DMS153 (cell line): ENCODE measurements at regions not wholly inside any gene's neighbourhood (a gene's known extent, or its start where the extent isn't known, plus 50 kb on each side); places are given as distances from the start of the nearest gene placed in this dataset.
A peak's percentile ranks its signal among the peaks of the same experiment; 100 is the strongest.

Source experiments
- DNase-seq: peaks from one replicate; lab custom pipeline; 2025; lab: John Stamatoyannopoulos, UW

GRCh38 chr4:20403846-20404245 is 152.1 kb downstream of the SLIT2 start:
- no peak for DNase-seq

DNA sequence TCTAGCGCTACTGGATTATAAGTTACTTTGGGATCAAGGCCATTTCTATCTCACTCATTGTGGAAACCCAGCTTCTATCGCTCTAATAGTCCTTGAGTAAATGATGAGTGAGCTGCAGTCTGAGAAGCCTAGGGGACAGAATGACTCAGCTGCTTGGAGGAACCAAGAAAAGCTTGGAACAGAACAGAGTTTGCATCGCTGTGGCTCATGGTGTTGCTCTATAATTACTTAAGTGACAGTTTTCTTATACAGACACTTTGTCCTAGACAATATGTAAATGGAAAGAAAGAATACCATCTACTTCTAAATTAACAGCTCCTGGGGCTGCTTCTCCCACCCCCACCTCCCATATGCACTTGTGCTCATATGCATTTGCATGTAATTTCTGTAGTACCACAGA is 156.9 kb downstream of the SLIT2 start:
- DNase-seq: no peak

- no peak for DNase-seq
Observed at GRCh38 chr4:20412072-20412471, 160.4 kb downstream of the SLIT2 start.

- DNase-seq: no peak
Observed at GRCh38 chr4:20416800-20417199, 165.1 kb downstream of the SLIT2 start.

GRCh38 chr4:20418861-20419451 is 167.3 kb downstream of the SLIT2 start:
- DNase-seq: peak; percentile 34

DNA sequence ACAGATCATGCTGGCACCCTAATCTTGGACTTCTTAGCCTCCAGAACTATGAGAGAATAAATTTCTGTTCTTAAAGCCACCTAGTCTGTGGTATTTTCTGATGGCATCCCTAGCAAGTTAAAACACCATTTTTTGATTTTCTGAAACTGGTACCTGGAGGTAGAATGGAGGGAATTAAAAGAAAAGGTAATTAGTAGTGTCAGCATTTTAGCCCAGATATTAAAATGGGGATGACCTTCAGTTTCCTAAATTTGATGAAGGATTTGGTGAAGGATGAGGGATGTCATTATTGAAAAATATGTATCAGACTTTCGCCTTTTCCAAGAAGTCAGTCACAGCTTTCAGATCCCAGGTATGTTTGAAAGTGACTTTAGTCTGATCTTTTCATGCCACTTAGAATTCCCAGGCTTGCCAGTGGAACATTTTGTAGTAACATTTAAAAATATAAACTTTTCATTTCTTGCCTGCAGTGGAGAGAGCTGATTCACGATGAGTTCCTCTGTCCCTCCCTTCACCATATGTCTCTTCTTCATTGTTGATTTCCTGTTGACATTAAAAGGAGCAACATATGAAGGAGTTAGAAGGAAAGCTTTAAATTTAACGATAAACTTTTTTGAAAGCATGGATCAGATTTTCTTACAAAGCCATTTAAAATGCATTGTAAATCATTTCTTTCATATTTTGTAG is 169.4 kb downstream of the SLIT2 start:
- DNase-seq: no peak

GRCh38 chr4:20421603-20421985 is 169.9 kb downstream of the SLIT2 start:
- no peak for DNase-seq

GRCh38 chr4:20422398-20422797 is 170.7 kb downstream of the SLIT2 start:
- DNase-seq: peak; percentile 46

DNA sequence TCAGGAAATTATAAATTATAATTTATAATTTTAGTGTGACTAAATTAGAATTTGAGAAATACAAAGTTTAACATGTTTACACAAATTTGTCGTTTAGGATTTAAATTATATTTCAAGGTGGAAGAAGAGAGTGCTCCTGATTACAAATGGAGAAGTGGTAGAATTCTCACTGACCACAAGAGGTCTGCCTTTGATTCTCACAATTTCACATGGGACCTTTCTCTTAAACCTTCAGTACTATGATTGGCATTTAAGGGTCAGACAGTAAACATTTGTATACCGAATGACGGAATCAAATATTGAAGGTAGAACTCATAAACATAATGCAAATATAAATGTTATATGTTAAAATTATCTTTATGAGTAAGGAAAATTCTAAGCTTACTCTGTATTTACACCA is 171.7 kb downstream of the SLIT2 start:
- no peak for DNase-seq

DNA sequence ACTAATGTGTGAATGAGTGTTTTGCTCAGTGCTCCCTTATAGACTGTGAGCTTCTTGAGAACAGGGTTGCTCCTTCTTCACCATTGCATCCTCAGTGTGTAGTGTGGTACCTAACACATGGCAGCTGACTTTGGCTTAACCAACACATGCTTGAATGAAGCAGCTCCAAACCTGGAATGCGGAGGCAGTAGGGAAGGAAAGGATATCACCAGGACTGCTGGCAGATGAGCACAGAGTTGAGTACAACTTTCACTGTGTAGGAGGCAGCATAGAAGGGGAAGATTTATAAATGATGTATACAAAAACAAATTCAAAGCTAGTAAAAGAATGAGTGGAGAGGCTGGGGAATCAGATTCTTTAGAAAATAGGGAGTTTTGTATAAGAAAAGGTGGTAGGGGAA is 174.3 kb downstream of the SLIT2 start:
- no peak for DNase-seq

- DNase-seq: no peak
Observed at GRCh38 chr4:20428436-20429160, 176.9 kb downstream of the SLIT2 start.

GRCh38 chr4:20430259-20430941 is 178.7 kb downstream of the SLIT2 start:
- DNase-seq: no peak

GRCh38 chr4:20431543-20431951 is 179.8 kb downstream of the SLIT2 start:
- no peak for DNase-seq

- no peak for DNase-seq
Observed at GRCh38 chr4:20432088-20432487, 180.4 kb downstream of the SLIT2 start.

DNA sequence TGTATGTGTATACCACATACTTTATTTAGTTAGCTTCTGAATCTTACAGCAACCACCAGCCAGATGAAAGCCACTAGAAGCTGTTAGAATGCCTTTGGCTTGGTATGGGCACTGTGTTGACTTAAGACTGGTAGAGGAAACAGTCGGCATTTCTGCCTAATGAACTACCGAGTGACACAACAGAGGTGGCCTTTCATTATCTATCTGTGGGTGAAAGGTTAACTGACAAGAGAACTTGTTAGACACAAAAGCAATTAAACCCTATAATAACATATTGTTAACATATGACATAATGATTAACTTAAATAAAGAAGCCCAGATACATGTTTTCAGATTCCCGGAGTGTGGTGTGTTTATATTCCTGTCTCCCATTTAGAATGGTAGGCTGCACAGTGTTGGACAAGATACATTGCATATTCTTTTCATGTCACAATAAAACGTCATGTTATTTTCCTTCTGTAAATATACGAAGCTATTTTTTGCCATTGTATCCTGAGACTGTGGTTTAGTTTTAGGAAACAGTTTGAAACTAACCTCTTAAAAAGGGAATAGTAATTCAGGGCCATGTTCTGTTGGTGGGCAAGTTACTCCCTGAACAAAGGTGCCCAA is 181.5 kb downstream of the SLIT2 start:
- DNase-seq: no peak

- DNase-seq: no peak
Observed at GRCh38 chr4:20440170-20440569, 188.5 kb downstream of the SLIT2 start.

GRCh38 chr4:20443015-20443805 is 191.5 kb downstream of the SLIT2 start:
- no peak for DNase-seq

GRCh38 chr4:20444599-20445337 is 193.1 kb downstream of the SLIT2 start:
- DNase-seq: no peak

GRCh38 chr4:20445933-20446723 is 194.4 kb downstream of the SLIT2 start:
- no peak for DNase-seq

DNA sequence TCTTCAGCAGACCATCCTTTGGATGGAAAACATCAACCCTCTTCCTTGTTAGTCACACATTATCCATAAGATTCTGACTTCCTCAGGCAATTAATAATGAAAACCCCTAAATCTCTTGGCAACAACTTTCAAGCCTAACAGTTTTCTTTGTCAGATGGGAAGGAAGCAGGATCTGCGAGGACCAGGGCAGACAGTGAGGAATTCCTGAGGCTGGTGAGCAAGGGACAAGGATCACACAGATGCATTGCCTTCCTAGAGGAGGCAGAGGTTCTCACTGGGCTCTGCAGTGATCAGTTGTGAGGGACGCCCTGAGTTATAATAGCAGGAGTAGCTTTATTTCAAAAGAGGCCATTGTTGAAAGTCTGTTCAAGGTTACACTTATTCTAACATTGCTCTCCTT is 195.4 kb downstream of the SLIT2 start:
- no peak for DNase-seq
